GM19023 (cell line): ENCODE measurements at regions not wholly inside any gene's neighbourhood (a gene's known extent, or its start where the extent isn't known, plus 50 kb on each side); places are given as distances from the start of the nearest gene placed in this dataset.
"Not testable (repeated sequence)": the region's sequence is repeated elsewhere in the genome, so short reads cannot be mapped to it uniquely, and the experiment has no call there.

Source experiments
- ATAC-seq: cut with Tn5 transposase; IDR thresholded peaks from one replicate; pipeline ENCODE4 v1.9.1; 2021; ENCODE audit warnings: mild to moderate bottlenecking, moderate library complexity; ENCODE audit not compliant: unreplicated experiment

- no peak for ATAC-seq
Measured at GRCh38 chr2:57126410-57126809, 920.2 kb upstream of the VRK2 start.

- no peak for ATAC-seq
Measured at GRCh38 chr2:57139179-57139578, 907.4 kb upstream of the VRK2 start.

GRCh38 chr2:57141269-57141668, 905.3 kb upstream of the VRK2 start:
- no peak for ATAC-seq

- ATAC-seq: no peak
Measured at GRCh38 chr2:57146951-57147350, 899.7 kb upstream of the VRK2 start.

DNA sequence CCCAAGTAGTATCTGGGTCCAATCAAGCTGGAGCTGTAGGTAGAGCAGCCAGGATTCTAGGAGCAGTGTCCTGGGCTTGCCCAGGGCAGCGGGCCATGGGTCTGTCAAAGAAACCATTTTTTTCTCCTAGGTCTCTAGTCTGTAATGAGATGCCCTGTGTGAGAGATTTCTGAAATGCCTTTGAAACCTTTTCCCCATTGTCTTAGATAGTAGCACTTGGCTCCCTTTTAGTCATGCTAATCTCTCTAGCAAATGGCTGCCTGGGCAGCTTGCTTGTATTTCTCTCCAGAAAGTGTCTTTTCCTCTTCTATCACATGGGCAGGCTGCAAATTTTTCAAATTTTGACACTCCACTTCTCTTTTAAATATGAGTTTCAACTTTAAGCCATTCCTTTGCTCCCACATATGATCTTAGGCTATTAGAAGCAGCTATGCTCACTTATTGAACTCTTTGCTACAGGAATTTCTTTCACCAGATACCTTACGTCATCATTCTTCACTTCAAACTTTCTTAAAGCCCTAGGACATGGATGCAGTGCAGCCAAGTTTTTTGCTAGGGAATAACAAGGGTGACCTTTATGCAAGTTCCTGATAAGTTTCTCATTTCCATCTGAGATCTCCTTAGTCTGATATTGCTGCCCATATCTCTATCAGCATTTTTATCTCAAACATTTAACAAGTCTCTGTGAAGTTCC, 890.2 kb upstream of the VRK2 start:
- no peak for ATAC-seq

DNA sequence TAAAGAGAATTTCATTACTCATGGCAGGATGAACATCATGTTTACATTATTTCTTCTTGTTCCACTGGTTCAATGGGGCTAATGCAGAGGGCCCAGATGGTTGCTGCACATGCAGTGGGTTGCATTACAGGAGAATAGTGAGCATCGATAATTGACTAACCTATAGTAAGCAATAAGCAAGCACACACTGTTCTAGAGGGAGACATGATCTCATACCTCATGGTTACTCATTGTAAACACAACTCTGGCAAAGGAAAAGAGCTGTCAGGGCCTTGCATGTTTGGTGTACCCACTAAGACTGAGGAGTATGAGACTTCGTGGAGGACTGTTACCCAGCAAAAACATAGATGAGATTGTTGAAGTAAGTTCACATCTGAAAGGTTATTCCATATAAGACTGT, 885.6 kb upstream of the VRK2 start:
- no peak for ATAC-seq

GRCh38 chr2:57177176-57177575, 869.4 kb upstream of the VRK2 start:
- no peak for ATAC-seq

GRCh38 chr2:57180042-57180567, 866.5 kb upstream of the VRK2 start:
- ATAC-seq: no peak

- ATAC-seq: no peak
Measured at GRCh38 chr2:57180678-57181077, 865.9 kb upstream of the VRK2 start.

DNA sequence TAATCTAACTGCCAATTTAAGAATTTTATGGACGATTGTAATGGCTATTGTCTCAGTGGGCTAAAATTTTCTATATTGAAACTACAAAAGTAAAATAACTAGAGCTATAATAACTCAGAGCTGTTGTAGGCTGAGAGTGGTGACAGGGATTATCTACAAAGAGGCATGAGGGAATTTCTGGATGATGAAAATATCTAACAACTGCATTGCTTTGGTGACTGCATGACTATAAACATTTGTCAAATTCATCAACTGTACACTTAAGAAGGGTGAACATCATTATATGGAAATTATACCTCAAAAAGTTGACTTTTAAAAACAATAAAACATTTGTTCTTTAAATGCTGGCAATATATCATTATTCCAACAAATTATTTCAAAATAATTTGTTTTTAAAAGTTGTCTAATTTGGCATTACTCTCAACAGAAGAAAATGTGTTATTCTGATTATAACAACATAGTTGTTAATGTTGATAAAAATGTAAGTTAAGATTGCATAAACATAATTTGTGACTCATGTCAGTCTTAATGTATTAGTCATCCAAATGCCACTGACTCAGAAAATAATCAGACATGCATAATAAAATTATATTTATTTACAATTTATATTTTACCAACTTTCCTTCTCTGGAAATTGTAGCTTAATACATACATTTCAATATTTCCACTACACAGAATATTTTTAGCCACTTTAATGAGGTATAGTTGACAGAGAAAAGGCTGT, 865.1 kb upstream of the VRK2 start:
- no peak for ATAC-seq

GRCh38 chr2:57182916-57183315, 863.7 kb upstream of the VRK2 start:
- ATAC-seq: no peak

DNA sequence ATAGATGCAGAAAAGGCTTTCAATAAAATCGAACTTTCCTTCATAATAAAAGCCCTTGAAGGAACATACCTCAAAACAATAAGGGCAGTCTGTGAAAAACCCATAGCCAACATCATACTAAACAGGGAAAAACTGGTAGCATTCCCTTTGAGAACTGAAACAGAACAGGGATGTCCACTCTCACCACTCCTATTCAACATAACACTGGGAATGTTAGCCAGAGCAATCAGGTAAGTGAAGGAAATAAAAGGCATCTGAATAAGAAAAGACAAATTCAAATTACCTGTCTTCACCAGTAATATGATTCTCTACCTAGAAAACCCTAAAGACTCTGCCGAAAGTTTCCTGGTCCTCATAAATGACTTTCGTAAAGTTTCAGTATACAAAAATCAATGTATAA, 861.0 kb upstream of the VRK2 start:
- ATAC-seq: no peak

DNA sequence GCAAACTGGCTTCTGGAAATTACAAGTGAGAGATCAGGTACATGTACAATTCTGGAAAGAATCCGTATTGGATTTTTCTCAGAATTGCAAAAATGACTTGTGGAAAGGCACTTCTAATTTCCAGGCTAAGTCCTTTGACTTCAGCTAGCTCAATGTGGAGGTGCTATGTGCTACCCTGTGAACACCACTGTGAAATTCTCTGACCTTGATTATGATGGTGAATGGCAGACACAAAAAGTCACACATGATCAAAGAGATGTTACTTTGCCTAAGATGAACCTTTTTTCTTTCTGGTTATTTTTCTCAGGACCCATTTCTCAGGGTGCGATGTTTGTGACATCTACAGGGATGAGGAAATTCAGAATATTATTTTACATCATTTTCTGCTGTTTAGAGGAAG, 856.6 kb upstream of the VRK2 start:
- ATAC-seq: no peak

DNA sequence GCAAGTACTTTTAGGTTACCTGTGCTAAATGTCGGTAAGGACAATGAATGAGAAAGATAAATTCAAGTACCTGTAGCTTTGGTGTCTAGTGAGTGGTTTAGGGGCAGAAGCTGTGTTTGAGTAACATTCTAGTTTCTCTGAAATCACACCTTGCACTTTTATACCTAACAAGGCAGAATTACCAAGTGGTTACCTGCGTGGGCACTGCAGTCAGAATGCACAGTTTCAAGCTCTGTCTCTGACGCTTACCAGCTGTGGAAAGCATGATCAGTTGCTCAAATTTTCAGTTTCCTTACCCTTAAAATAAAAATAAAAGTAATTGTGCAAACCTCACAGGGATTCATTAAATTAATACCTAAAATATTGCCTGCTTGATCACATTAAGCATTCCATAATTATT, 846.9 kb upstream of the VRK2 start:
- ATAC-seq: no peak

DNA sequence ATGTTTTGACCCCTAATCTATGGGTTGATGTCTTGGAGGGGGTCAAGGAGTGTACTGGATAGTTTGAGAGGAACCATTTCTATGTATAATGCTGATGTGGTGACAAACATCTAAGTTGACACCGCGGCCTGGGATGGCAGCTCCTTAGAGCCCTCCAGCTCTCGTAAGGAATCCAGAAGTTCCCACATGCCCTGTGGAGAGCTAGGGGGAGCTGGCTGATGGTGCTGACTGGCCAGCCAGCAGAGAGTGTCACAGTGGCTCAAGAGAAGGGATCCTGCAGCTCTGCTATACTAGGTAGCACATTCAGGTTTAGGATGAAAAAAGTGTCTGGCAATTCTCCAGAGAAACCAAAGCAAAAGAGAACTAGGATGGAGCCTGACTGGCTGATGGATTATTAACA, 842.2 kb upstream of the VRK2 start:
- ATAC-seq: no peak

GRCh38 chr2:57205241-57205640, 841.4 kb upstream of the VRK2 start:
- no peak for ATAC-seq

DNA sequence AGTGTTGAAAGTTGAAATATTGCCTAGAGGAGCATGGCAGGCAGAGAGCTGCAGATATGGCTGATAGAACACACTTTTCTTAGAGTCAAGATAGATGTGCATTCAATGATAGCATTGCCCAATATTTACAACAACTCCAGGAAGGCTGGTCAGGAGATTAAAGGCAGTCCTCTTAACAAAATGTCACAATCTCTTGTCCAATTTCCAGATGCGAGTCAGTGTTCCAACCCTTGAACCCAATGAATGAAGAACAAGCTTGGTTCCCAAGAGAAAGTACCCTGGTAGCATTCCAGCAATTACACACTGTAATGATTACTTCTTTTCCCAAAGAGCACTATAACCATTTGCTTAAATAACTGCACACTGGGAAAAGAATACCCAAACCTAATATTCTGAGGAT, 839.4 kb upstream of the VRK2 start:
- no peak for ATAC-seq

- ATAC-seq: no peak
Measured at GRCh38 chr2:57209799-57210198, 836.8 kb upstream of the VRK2 start.

- no peak for ATAC-seq
Measured at GRCh38 chr2:57210855-57211254, 835.8 kb upstream of the VRK2 start.

GRCh38 chr2:57217013-57217412, 829.6 kb upstream of the VRK2 start:
- ATAC-seq: no peak

DNA sequence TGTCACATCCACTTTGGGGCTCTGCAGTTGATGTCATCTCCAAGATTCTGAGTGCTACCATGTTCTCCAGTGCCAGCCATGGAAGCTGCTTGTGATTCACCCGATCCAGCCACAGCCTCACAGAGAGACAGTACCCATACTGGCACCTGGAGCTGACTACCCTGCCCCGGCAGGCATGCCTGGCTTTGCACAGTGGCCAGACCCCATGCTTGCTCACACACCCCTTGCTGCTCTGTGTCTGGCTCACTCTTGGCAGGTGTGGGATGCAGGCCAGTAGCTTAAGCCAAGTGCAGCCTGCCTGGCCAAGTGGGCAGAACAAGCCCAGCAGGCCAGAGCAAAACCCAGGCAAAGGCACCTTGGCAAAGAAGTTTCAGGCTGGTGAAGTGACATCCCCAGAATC, 828.4 kb upstream of the VRK2 start:
- no peak for ATAC-seq

DNA sequence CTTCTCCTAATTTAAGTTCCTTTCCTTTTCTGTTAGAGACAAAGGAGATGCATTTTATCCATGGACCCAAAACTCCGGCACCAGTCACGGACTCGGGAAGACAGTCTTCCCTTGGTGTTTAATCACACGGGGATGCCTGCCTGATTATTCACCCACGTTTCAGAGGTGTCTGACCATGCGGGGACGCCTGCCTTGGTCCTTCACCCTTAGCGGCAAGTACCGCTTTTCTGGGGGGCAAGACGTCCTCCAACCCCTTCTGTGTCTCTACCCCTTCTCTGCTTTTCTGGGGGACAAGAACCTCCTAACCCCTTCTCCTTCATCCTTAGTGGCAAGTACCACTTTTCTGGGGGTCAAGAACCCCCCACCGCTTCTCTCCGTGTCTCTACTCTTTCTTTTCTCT, 816.9 kb upstream of the VRK2 start:
- ATAC-seq: not testable (repeated sequence)
